GM12873 (cell line): ENCODE measurements at regions not wholly inside any gene's neighbourhood (a gene's known extent, or its start where the extent isn't known, plus 50 kb on each side); places are given as distances from the start of the nearest gene placed in this dataset.

Source experiments
- CTCF ChIP-seq: IDR thresholded peaks from 2 replicates; pipeline ENCODE4 v1.5.1; 2012; ENCODE audit warnings: low read depth, mild to moderate bottlenecking, moderate library complexity, low read length, control low read depth; ENCODE audit not compliant: insufficient read depth; ENCODE audit errors: missing control alignments

DNA sequence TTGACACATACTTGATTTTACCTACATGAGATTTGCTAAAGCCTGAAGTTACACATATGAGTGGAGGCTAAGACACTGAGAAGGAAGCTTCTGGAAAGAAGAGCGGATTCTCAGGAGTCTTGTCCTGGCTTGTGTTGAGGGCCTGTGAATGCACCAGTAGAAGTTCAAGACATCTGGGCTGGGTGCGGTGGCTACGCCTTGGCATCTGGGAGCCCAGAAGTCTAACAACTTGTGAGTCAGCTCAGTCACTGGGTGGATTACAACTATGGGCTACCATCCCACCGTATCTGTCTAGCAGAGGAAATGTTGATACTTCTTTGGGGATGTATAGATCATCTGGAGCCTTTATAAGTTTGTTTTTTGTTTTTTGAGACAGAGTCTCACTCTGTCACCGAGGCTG lies 375.6 kb upstream of the SMIM31 start:
- TF ChIP-seq CTCF: no peak

- TF ChIP-seq CTCF: no peak
Observed at GRCh38 chr4:164379694-164380093, 374.2 kb upstream of the SMIM31 start.

DNA sequence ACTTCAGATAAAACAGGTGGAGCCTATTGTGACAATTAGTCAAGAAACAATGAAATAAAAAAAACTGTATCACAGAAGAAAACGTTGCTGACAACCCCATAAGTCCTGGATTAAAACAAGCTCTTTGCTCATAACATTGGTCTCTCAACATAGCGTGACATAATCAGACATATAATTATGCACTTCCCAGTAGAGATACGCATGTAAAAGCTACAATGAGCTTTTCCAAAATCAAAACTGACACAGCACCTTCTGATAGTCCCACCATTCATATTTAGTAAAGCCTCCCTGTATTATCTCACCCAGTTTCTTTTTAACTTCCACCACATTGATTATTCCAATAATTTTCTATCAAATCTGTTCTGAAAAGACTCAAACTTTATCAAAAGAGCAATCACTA lies 372.1 kb upstream of the SMIM31 start:
- no peak for TF ChIP-seq CTCF

DNA sequence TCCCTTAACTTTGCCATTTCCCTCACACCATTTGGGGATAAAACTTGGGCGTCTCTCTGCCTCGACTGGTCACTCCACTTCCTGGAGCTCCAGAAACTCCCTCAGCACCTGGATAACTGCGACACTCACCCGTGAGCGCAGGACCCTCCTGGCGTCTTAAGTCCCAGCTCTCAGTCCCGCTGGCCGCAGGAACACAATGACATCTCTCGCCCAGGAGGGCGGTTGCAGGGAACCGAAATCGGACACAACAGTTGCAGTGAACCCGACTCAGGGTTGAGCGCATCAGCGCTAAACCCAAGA lies 370.9 kb upstream of the SMIM31 start:
- TF ChIP-seq CTCF: no peak

- peak; percentile 9 for TF ChIP-seq CTCF
Observed at GRCh38 chr4:164383358-164384220, 370.3 kb upstream of the SMIM31 start.

DNA sequence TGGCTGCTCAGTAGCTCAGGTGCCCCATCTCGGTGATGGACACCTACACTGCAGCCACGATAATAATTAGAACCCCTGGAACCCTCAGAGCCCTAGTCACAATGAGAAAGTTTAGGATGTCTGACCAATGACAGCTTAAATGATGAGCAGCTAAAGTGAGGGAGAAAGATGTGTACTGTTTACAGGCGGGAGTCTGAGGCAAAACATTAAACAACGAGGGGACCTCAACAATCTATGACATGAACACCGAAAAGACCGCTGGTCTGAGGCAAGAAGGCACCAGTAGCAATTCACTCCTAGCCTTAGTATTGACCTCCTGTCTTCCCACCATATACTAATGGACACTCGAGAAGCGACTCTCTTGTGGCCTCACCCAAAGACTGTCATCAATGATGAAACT lies 369.5 kb upstream of the SMIM31 start:
- no peak for TF ChIP-seq CTCF

- TF ChIP-seq CTCF: no peak
Observed at GRCh38 chr4:164396439-164396838, 357.5 kb upstream of the SMIM31 start.
